HFFc6 (cell line): ENCODE measurements at regions not wholly inside any gene's neighbourhood (a gene's known extent, or its start where the extent isn't known, plus 50 kb on each side); places are given as distances from the start of the nearest gene placed in this dataset.

Experiments
- DNase-seq: peaks from one replicate; pipeline ENCODE4 v3.0.0-alpha.2; 2018
- H3K27ac Mint-ChIP-seq: 2 replicates; pipeline ENCODE4 v1.8.0; 2020; ENCODE audit warnings: mild to moderate bottlenecking, mixed read lengths
- H3K27me3 Mint-ChIP-seq: 2 replicates; pipeline ENCODE4 v1.8.0; 2021; ENCODE audit warnings: mild to moderate bottlenecking, moderate library complexity, mixed read lengths; ENCODE audit not compliant: insufficient read depth
- H3K36me3 Mint-ChIP-seq: 2 replicates; pipeline ENCODE4 v1.8.0; 2021; ENCODE audit warnings: low read depth, mixed read lengths
- H3K4me1 Mint-ChIP-seq: 2 replicates; pipeline ENCODE4 v1.8.0; 2020; ENCODE audit warnings: low read depth, mixed read lengths
- H3K4me3 Mint-ChIP-seq: 2 replicates; pipeline ENCODE4 v1.8.0; 2020; ENCODE audit warnings: mild to moderate bottlenecking, moderate library complexity, mixed read lengths
- H3K9me3 Mint-ChIP-seq: 2 replicates; pipeline ENCODE4 v1.8.0; 2020; ENCODE audit warnings: mild to moderate bottlenecking, mixed read lengths
- CTCF ChIP-seq: fragments of 200-600 bp; sonication (generic); IDR thresholded peaks from 2 replicates; pipeline ENCODE4 v1.5.0; 2021; ENCODE audit warnings: antibody characterized with exemption, mild to moderate bottlenecking

DNA sequence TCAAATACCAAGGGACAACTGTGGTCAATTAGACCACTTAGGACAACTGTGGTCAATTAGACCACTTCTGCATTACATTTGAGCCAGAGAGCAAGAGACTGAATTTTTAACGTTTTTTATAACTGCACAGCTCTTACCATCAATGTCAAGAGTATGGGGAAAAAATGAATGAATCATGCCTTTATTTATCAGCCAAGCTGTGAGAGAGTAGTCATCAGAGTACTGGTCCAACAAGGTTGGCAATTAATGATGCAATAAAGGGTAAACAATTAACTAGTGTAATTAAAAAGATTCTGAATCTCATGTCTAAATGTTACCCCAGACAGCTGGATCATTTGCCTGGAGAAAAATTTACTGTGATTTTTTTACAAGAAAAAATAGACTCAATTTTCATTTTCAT is 381.1 kb downstream of the LIG4 start:
- DNase-seq: no peak
- Mint-ChIP-seq H3K27ac (no peak overlapping the region), H3K4me3 (no peak overlapping the region), H3K9me3 (peaks cover 38% of the 10 kb centered on the region), H3K27me3 (no peaks in the 10 kb centered on the region), H3K36me3 (no peaks in the 10 kb centered on the region), H3K4me1 (no peaks in the 10 kb centered on the region)
- TF ChIP-seq CTCF: no peak

DNA sequence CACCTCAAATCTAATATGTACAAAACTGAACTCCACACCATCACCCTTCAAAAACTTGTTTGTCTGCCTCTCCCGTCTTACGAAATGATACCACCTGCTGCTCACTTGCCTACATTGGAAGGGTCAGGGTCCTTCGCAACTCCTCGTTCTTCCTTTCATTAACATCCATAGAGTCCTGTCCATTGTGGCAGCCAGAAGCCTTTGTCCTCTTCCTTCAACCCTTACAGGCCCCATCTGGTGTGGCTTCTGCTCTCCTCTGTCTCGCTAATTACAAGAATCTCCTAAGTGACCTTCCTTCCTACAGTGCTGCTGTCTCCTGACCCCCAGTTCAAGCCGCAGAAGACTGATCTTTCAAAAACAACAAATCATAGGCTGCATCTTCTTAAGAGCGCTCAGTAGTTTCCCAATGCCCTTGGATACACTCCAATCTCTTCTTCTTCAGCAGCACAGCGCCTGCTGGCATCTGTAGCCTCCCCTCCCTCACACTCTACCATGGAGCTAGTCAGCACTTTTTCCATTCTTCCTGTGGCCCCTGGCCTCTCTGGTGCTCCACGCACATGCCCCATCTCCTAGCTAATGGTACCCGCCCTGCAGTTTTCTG is 382.7 kb downstream of the LIG4 start:
- no peak for TF ChIP-seq CTCF
- Mint-ChIP-seq H3K9me3 (peaks cover 46% of the 10 kb centered on the region), H3K4me1 (no peaks in the 10 kb centered on the region), H3K36me3 (no peaks in the 10 kb centered on the region), H3K27ac (no peak overlapping the region), H3K4me3 (no peak overlapping the region), H3K27me3 (no peaks in the 10 kb centered on the region)
- no peak for DNase-seq

- H3K27ac Mint-ChIP-seq: no peak overlapping the region
- H3K27me3 Mint-ChIP-seq: no peaks in the 10 kb centered on the region
- H3K9me3 Mint-ChIP-seq: peaks cover 45% of the 10 kb centered on the region
- no peak for DNase-seq
- TF ChIP-seq CTCF: no peak
- H3K36me3 Mint-ChIP-seq: no peaks in the 10 kb centered on the region
- no peaks in the 10 kb centered on the region for H3K4me1 Mint-ChIP-seq
- no peak overlapping the region for H3K4me3 Mint-ChIP-seq
These were observed 384.5 kb downstream of the LIG4 start for GRCh38 chr13:107830804-107831203.

- TF ChIP-seq CTCF: no peak
- DNase-seq: no peak
- no peaks in the 10 kb centered on the region for H3K27me3 Mint-ChIP-seq
- peaks cover 4% of the 10 kb centered on the region; the same call in 1 of the 2 replicates for H3K36me3 Mint-ChIP-seq
- H3K4me3 Mint-ChIP-seq: no peak overlapping the region
- H3K27ac Mint-ChIP-seq: no peak overlapping the region
- peaks cover 50% of the 10 kb centered on the region for H3K9me3 Mint-ChIP-seq
- no peaks in the 10 kb centered on the region for H3K4me1 Mint-ChIP-seq
These were observed 387.3 kb downstream of the LIG4 start for GRCh38 chr13:107827840-107828549.

DNA sequence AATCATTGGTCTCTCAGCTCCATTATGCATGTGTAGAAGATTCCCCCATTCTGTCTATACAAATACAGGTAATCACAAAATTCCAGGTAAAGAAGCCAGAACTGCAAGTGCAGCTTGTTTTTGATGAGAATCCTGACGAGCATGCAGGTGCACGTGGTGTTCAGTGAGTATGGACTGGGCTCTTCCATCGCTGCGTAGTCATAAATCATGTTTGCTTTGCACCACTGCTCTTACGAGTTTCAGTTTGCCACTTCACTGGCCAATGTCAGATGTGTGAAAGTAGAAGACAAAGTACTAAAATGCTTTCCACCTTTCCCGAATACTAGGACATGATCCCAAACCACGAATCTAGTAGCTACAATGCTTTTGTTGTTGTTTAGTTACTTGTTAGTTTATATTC is 390.7 kb downstream of the LIG4 start:
- Mint-ChIP-seq H3K9me3 (peaks cover 52% of the 10 kb centered on the region), H3K27ac (no peak overlapping the region), H3K27me3 (no peaks in the 10 kb centered on the region), H3K36me3 (peaks cover 10% of the 10 kb centered on the region; the same call in 1 of the 2 replicates), H3K4me1 (no peaks in the 10 kb centered on the region), H3K4me3 (no peak overlapping the region)
- no peak for DNase-seq
- TF ChIP-seq CTCF: no peak
